GM12891 (cell line): ENCODE measurements at regions not wholly inside any gene's neighbourhood (a gene's known extent, or its start where the extent isn't known, plus 50 kb on each side); places are given as distances from the start of the nearest gene placed in this dataset.

ENCODE experiments used
- POLR2A ChIP-seq: IDR thresholded peaks from 2 replicates; pipeline ENCODE4 v1.6.1; 2011; ENCODE audit warnings: low read depth, low read length, control low read depth
- TAF1 ChIP-seq: IDR thresholded peaks from 2 replicates; pipeline ENCODE4 v1.6.1; 2011; ENCODE audit warnings: low read depth, low read length, control low read depth

DNA sequence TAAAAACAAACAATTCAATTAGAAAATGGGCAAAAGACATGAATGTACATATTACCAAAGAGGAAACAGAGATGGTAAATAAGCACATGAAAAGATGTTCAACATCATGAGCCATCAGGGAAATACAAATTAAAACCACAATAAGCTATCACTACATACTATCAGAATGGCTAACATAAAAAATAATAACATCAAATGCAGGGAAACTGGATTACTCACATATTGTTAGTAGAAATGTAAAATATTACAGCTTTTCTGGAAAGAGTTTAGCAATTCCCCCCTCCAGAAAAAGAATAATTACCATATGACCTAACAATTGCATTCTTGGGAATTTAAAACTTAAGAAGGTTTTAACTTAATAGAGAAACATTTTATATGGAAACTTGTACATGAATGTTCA lies 232.9 kb upstream of the MTPN start:
- TF ChIP-seq POLR2A (no peak), TAF1 (no peak)
